Kidney (tissue), 13 donors: ENCODE measurements at regions not wholly inside any gene's neighbourhood (a gene's known extent, or its start where the extent isn't known, plus 50 kb on each side); places are given as distances from the start of the nearest gene placed in this dataset.

Experiments used
- DNase-seq, 5 donors: peaks; one replicate each; pipeline ENCODE4 v3.0.0-alpha.2; 2013 to 2020
- FAIRE-seq: peaks from 2 replicates; lab custom pipeline; 2012; peaks lifted over from hg19 to GRCh38; lab: Jason Lieb, UNC
- H3K27ac ChIP-seq, 2 donors: one replicate each; pipeline ENCODE4 v1.7.0; 2013; ENCODE audit warnings: low read depth in 2 of 2, low read length in 2 of 2, inconsistent platforms in 1 of 2
- H3K27me3 ChIP-seq: one replicate; pipeline ENCODE4 v1.7.1; 2013; ENCODE audit warnings: low read length, inconsistent platforms; ENCODE audit not compliant: control insufficient read depth, insufficient read depth
- H3K36me3 ChIP-seq, 3 donors: one replicate each; pipeline versions ENCODE4 v1.7.0 to v1.7.1; 2013; ENCODE audit warnings: low read length in 3 of 3, control low read depth in 1 of 3, inconsistent platforms in 1 of 3; ENCODE audit not compliant: insufficient read depth in 3 of 3, control insufficient read depth in 2 of 3
- H3K4me1 ChIP-seq, 3 donors: one replicate each; pipeline versions ENCODE4 v1.7.0 to v1.7.1; 2013; ENCODE audit warnings: low read length in 3 of 3, inconsistent platforms in 1 of 3, low read depth in 1 of 3; ENCODE audit not compliant: control insufficient read depth in 2 of 3, insufficient read depth in 2 of 3
- H3K4me3 ChIP-seq, 3 donors: one replicate each; pipeline versions ENCODE4 v1.7.0 to v1.8.1; 2013; ENCODE audit warnings: low read length in 3 of 3, control low read depth in 1 of 3, inconsistent platforms in 1 of 3
- H3K9ac ChIP-seq, 3 donors: one replicate each; pipeline versions ENCODE4 v1.7.0 to v1.7.1; 2013; ENCODE audit warnings: low read length in 3 of 3, control low read depth in 1 of 3, inconsistent platforms in 1 of 3
- H3K9me3 ChIP-seq, 3 donors: one replicate each; pipeline versions ENCODE4 v1.7.0 to v1.7.1; 2013; ENCODE audit warnings: low read length in 3 of 3, control low read depth in 1 of 3, inconsistent platforms in 1 of 3; ENCODE audit not compliant: control insufficient read depth in 2 of 3, insufficient read depth in 1 of 3
- intact Hi-C: fragments of 100-400 bp; cut with DNase I; formaldehyde crosslinking; loops from one replicate; pipeline ENCODE4 v1.11.1; 2022
- TF ChIP-seq, protein P1 (sequence below): IDR thresholded peaks from 3 replicates; pipeline ENCODE4 v1.5.1; 2012; ENCODE audit warnings: mild to moderate bottlenecking, moderate library complexity, borderline replicate concordance; ENCODE audit not compliant: insufficient read depth; ENCODE audit errors: extremely low read depth
- donor health status: control.
- donor health status: control.
- donor health status: control.
- donor health status: control.
- donor health status: control.
- donor health status: DM: yes; HTN: yes; CAD: no.
- donor health status: Normal renal cell carcinoma (clear cell type).

DNA sequence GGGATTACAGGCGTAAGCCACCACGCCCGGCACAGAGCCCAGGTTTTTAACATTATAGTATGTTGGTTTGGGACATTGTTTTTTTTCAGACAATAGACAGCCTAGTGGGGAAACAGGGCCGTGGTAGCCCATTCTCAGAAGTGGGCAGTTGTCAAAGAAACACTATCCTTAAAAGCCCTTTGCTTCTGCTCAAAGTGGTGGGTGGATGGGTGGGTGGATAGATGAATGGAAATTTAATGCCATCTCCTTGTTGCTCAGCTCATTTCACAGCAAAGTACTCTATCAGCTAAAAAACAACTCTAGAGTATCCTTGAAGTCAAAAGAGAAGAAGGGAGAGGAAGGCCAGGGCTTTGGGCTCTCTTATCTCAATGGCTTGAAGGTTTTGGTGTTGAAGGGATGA, 137.8 kb downstream of the RRAGC start:
- Histone ChIP-seq H3K4me1 (peaks cover 0 to 20% (median 5%) of the 10 kb centered on the region in 3 donors), H3K36me3 (no peaks in the 10 kb centered on the region), H3K9me3 (peaks cover 0 to under 1% (median 0%) of the 10 kb centered on the region in 3 donors), H3K9ac (no peak overlapping the region), H3K27ac (no peak overlapping the region), H3K4me3 (no peak overlapping the region), H3K27me3 (no peaks in the 10 kb centered on the region)
- no peak for DNase-seq
- intact Hi-C loops = no loop called here
- TF ChIP-seq, protein P1, sequence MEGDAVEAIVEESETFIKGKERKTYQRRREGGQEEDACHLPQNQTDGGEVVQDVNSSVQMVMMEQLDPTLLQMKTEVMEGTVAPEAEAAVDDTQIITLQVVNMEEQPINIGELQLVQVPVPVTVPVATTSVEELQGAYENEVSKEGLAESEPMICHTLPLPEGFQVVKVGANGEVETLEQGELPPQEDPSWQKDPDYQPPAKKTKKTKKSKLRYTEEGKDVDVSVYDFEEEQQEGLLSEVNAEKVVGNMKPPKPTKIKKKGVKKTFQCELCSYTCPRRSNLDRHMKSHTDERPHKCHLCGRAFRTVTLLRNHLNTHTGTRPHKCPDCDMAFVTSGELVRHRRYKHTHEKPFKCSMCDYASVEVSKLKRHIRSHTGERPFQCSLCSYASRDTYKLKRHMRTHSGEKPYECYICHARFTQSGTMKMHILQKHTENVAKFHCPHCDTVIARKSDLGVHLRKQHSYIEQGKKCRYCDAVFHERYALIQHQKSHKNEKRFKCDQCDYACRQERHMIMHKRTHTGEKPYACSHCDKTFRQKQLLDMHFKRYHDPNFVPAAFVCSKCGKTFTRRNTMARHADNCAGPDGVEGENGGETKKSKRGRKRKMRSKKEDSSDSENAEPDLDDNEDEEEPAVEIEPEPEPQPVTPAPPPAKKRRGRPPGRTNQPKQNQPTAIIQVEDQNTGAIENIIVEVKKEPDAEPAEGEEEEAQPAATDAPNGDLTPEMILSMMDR = no peak
- no peak for FAIRE-seq

GRCh38 chr1:38719880-38720279, 139.7 kb downstream of the RRAGC start:
- Histone ChIP-seq H3K27me3 (no peaks in the 10 kb centered on the region), H3K36me3 (no peaks in the 10 kb centered on the region), H3K4me1 (peaks cover 0 to 5% (median 2%) of the 10 kb centered on the region in 3 donors), H3K4me3 (no peak overlapping the region), H3K9me3 (peaks cover 0 to 10% (median 0%) of the 10 kb centered on the region in 3 donors), H3K27ac (no peak overlapping the region), H3K9ac (no peak overlapping the region)
- intact Hi-C loops = no loop called here
- DNase-seq = no peak
- TF ChIP-seq, protein P1 = no peak
- no peak for FAIRE-seq

GRCh38 chr1:38718031-38718430, 141.5 kb downstream of the RRAGC start:
- H3K27ac ChIP-seq = no peak overlapping the region
- H3K4me3 ChIP-seq = no peak overlapping the region
- DNase-seq (no peak), FAIRE-seq (no peak)
- TF ChIP-seq, protein P1 = no peak
- H3K4me1 ChIP-seq = no peaks in the 10 kb centered on the region
- H3K36me3 ChIP-seq = no peaks in the 10 kb centered on the region
- intact Hi-C loops = no loop called here
- H3K27me3 ChIP-seq = no peaks in the 10 kb centered on the region
- H3K9ac ChIP-seq = no peak overlapping the region
- peaks cover 0 to 10% (median 0%) of the 10 kb centered on the region in 3 donors for H3K9me3 ChIP-seq

- peaks cover 0 to 10% (median 0%) of the 10 kb centered on the region in 3 donors for H3K9me3 ChIP-seq
- TF ChIP-seq, protein P1 = no peak
- H3K27me3 ChIP-seq = no peaks in the 10 kb centered on the region
- FAIRE-seq = no peak
- no peak overlapping the region for H3K4me3 ChIP-seq
- intact Hi-C loops = no loop called here
- no peak for DNase-seq
- no peak overlapping the region for H3K9ac ChIP-seq
- no peaks in the 10 kb centered on the region for H3K36me3 ChIP-seq
- no peak overlapping the region for H3K27ac ChIP-seq
- H3K4me1 ChIP-seq = no peaks in the 10 kb centered on the region
Measured at GRCh38 chr1:38716229-38716628, 143.3 kb downstream of the RRAGC start.
